ENCODE measurements at regions not wholly inside any gene's neighbourhood (a gene's known extent, or its start where the extent isn't known, plus 50 kb on each side); places are given as distances from the start of the nearest gene placed in this dataset.

- no peak for TF ChIP-seq CTCF (IDR thresholded peaks at IDR 0.05)
- TF ChIP-seq POLR2A (IDR thresholded peaks at IDR 0.05) = no peak
- TF ChIP-seq POLR2AphosphoS5 (IDR thresholded peaks at IDR 0.05) = no peak
Measured at GRCh38 chr16:52350031-52350642, 196.8 kb downstream of the TOX3 start.

Data from breast epithelium (tissue), 3 donors.